ENCODE measurements at regions not wholly inside any gene's neighbourhood (a gene's known extent, or its start where the extent isn't known, plus 50 kb on each side); places are given as distances from the start of the nearest gene placed in this dataset.

GRCh38 chr9:29230931-29231330, 1657.7 kb upstream of the C9orf72 start:
- no peak for TF ChIP-seq TAF1 (IDR thresholded peaks at IDR 0.05; ENCODE audit: low read depth, low read length)
- TF ChIP-seq, protein P1, sequence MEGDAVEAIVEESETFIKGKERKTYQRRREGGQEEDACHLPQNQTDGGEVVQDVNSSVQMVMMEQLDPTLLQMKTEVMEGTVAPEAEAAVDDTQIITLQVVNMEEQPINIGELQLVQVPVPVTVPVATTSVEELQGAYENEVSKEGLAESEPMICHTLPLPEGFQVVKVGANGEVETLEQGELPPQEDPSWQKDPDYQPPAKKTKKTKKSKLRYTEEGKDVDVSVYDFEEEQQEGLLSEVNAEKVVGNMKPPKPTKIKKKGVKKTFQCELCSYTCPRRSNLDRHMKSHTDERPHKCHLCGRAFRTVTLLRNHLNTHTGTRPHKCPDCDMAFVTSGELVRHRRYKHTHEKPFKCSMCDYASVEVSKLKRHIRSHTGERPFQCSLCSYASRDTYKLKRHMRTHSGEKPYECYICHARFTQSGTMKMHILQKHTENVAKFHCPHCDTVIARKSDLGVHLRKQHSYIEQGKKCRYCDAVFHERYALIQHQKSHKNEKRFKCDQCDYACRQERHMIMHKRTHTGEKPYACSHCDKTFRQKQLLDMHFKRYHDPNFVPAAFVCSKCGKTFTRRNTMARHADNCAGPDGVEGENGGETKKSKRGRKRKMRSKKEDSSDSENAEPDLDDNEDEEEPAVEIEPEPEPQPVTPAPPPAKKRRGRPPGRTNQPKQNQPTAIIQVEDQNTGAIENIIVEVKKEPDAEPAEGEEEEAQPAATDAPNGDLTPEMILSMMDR (IDR thresholded peaks at IDR 0.05; ENCODE audit: control extremely low read depth in 1 of 3, insufficient read depth in 1 of 3, low read depth in 1 of 3, low read length in 3 of 3) = no peak
- TF ChIP-seq EP300 (IDR thresholded peaks at IDR 0.05; ENCODE audit: borderline replicate concordance in 1 of 2, low read depth in 2 of 2, low read length in 2 of 2) = no peak
- no peak for TF ChIP-seq KDM1A (IDR thresholded peaks at IDR 0.05; ENCODE audit: borderline replicate concordance, low read length)
- TF ChIP-seq MAFK (IDR thresholded peaks at IDR 0.05; ENCODE audit: low read depth, low read length) = no peak
- no peak for TF ChIP-seq RFX5 (IDR thresholded peaks at IDR 0.05; ENCODE audit: borderline replicate concordance, low read depth, low read length)
- no peak for TF ChIP-seq CHD1 (IDR thresholded peaks at IDR 0.05; ENCODE audit: low read depth, low read length)
- TF ChIP-seq RNF2 (IDR thresholded peaks at IDR 0.05; ENCODE audit: borderline replicate concordance, low read depth, low read length, missing control alignments, poor library complexity, severe bottlenecking) = no peak
- no peak for TF ChIP-seq RAD21 (IDR thresholded peaks at IDR 0.05 in 1 of 2, conservative IDR thresholded peaks at IDR 0.05 in 1 of 2; ENCODE audit: low read depth in 2 of 2, low read length in 2 of 2)
- no peak for TF ChIP-seq POLR2A (IDR thresholded peaks at IDR 0.05; ENCODE audit: control extremely low read depth in 1 of 2, low read depth in 2 of 2, low read length in 2 of 2)
- TF ChIP-seq EGR1 (IDR thresholded peaks at IDR 0.05; ENCODE audit: borderline replicate concordance, low read depth, low read length) = no peak
